ENCODE measurements at regions not wholly inside any gene's neighbourhood (a gene's known extent, or its start where the extent isn't known, plus 50 kb on each side); places are given as distances from the start of the nearest gene placed in this dataset.

DNA sequence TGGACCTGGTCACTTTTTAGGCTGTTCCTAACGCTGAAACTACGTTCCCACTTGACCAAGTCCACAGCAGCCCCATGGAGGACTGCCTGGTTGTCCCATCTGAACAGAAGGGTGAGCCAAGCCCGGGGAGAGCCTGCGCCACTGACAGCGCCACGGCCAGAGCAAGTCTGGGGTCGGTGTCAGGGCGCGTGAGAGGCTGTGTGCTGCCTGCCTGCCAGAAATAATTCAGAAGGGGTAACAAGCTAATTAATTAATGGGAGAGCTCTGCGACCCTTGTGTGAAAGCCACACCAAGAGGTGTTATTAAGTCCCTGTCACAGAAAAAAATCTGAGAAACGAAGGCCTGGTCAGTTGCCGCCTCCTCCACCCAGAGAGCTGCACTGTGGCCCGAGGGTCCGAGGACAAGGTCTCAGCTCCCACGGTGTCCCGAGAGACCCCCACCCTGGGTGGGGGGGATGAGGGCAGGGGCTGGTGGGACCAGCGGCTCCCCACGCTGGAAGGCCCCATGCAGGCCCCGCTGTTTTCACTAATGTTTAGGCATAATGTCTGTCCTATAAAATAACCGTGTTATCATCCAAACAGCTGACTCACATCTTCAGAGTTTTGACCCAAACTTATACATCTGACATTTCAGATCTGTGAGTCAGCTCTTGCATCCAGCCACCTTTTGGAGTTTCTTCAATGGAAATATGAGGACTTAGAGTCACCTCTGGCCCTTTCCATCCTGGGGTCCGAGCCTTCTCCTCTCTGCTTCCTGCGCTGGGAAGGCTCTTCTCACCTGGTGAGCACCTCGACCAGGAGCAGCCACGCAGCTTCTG, 58.5 kb downstream of the DLL1 start:
- no peak for TF ChIP-seq GATA3 (IDR thresholded peaks at IDR 0.05; ENCODE audit: low read depth, low read length)
- no peak for TF ChIP-seq GATA2 (IDR thresholded peaks at IDR 0.05; ENCODE audit: low read depth, low read length)

DNA sequence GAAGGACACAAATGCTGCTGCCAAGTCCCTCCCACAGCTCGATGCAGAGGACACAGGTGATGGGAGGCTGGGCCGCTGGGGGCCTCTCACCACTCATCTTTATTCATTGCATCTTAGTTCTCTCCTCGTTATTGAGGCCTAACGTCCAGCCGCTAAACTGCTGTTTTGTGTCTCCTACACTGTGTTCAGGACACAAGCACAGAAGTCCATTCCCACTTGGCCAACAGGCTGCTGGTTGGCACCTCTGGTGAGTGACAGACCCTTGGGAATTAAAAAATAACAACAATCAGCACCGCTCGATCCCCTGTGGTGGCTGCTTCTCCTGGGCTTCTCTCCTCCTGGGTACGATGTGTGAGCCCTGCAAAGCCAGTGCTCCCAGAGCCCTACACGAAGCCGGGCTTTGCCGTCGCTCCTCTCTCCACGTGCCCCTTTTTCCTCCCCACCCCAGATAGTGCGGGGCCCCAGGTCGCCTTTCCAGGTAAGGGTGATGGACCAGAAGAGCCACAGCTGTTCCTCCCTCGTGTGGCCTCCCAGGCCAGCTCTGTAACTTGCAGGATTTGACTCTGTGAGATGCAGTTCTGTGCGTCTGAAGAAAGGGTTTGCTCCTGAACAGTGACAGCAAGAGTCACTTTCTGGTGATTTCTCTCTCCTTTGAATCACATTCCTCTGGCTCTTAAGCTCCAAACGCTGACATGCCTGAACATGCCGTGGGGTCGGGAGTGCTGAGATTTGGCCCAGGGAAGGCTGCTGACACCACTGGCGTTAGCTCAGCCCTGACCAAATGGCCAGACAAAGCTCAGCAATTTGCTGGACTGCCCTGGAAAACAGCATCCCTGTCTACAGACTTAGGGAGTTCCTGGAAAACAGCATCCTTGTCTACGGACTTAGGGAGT, 59.3 kb downstream of the DLL1 start:
- TF ChIP-seq GATA3 (IDR thresholded peaks at IDR 0.05; ENCODE audit: low read depth, low read length) (no peak), GATA2 (IDR thresholded peaks at IDR 0.05; ENCODE audit: low read depth, low read length) (no peak)

DNA sequence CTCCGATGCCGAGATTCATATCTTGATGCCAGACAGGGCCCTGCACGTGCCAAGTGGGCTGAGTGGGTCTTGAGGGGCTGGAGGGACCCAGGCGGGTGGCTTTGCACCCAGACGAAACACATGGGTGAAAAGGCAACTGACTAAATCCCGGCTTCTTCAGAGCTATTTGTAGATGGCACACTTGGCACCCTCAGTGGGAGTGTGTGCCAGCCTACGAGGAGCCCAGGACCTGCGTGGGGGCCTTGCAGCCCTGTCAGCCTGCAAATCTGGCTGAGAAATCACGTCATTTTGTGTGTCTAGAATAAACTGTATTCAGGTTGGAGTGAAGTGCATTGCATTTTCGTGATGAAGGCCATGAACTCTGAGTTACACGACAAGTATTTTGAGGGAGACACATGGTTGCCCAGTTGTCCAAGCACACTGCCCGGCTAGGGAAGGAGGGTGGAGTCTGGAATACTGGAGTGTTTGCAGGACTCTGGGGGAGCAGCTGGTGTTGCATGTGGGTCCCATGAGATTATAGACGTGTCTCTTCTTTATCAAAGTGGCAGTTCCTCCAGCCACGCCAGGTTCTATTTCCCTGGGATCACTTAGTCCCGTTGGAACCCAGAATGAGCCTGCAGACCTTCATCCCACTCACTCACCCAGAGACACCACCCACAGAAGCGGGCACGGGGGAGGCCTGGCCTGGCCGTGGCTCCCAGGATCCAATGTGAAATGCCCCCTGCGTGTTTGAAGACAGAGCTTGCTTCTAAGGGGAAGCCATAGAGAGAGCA, 60.2 kb downstream of the DLL1 start:
- TF ChIP-seq GATA3 (IDR thresholded peaks at IDR 0.05; ENCODE audit: low read depth, low read length) (no peak), GATA2 (IDR thresholded peaks at IDR 0.05; ENCODE audit: low read depth, low read length) (no peak)

DNA sequence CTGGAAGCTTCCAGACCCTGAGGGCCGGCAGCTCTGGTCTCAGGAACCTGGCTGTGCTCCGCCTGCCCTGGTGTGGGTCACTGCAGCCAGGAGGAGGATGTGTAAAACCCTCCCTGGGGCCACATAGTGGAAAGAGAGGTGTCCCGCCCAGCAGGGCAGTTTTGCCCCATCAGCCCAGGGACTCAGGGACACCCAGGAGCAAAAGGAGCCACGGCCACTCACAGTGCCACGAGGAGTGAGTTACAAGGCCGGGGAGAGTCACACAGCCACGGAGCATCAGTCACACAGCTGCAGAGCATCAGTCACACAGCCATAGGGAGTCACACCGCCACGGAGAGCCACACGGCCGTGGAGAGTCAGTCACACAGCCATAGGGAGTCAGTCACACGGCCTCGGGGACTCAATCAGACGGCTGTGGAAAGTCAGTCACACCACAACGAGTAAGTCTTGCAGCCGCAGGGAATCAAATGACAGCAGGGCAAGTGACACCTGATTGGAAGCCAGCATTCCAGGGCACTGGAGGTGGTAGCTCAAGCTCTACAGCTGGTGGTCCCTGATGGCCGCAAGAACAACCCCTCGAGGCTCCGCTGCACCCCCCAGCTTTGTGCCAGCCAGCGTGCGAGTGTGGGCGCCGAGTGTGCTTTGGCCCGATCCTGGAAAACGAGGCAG, 60.9 kb downstream of the DLL1 start:
- TF ChIP-seq GATA2 (IDR thresholded peaks at IDR 0.05; ENCODE audit: low read depth, low read length) (no peak), GATA3 (IDR thresholded peaks at IDR 0.05; ENCODE audit: low read depth, low read length) (no peak)

DNA sequence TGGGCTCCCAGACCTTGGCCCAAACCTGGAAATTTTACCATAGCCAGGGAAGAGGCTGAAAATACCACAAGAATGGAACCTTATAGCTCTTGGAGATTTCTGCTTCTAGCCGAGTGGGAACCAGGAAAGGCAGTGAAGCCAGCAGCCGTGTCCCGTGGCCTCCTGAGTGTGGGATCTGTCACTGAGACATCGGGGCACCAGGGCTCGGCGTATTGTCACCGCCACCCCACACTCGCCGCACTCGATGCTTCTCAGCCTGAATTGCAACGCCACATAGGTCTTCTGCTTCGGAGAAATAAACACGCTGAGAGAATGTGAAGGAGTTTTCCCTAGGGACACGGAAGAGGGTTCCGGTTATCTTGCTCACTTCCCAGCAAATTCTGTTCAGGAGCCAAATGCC, 61.5 kb downstream of the DLL1 start:
- no peak for TF ChIP-seq GATA2 (IDR thresholded peaks at IDR 0.05; ENCODE audit: low read depth, low read length)
- TF ChIP-seq GATA3 (IDR thresholded peaks at IDR 0.05; ENCODE audit: low read depth, low read length) = no peak

DNA sequence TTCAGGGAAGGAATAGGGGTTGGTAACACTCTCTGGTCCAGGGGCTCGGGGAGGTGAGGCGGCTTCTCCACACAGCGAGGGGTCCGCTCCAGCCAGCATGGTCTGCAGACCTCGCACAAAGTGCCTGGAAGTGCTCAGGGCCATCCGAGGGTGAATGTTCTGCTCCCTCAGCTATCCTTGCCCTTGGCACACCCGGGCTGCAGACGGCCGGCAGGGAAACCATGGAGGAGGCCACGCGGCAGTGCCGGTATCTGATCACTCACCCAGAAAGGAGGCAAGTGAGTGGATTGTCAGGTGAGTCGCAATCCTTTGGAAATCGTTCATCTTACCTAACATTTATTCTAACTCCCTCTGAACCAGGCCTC, 62.0 kb downstream of the DLL1 start:
- no peak for TF ChIP-seq GATA3 (IDR thresholded peaks at IDR 0.05; ENCODE audit: low read depth, low read length)
- no peak for TF ChIP-seq GATA2 (IDR thresholded peaks at IDR 0.05; ENCODE audit: low read depth, low read length)

DNA sequence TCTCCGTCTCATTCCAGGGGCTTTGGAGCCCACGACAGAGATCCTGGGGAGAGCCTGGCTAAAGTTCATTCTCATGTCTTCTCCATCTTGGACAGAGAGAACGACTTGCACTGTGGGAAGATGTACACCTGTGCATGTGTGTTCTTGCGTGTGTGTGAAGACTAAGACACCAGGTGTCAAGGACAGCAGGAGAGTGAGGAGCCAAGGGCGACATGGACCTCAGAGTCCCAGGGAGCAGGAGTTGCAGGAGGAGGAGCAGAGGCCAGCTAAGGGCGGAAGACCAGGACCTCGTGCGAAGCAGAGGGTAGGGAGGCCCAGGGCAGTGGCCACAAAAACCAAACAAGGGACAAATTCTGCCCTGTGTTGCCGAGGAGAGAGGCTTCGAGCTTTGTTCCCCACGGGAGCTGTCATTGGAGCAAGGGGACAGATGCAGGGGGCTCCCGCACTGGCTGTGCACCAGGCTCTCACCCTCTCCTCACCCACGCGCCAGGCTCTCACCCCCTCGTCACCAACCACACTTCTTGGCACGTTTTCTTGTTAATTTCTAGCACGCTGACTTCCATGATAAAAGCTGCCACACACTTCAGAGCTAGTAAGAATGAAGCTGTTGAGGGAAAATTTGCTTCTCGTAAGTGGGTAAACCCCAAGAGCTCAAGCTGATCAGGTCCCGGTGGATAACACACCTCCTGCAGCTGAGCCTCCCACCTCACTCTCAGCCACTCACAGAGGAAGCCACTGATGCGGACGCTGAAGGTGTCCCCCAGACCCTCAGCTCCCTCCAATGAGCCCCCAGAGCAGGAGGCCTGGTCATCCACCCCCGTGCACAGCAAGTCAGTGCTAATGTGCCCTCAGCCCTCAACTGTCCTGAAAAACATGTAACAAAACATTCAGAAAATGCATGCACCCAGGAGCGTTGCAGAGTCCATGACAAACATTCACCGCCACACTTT, 62.6 kb downstream of the DLL1 start:
- TF ChIP-seq GATA2 (IDR thresholded peaks at IDR 0.05; ENCODE audit: low read depth, low read length) (no peak), GATA3 (IDR thresholded peaks at IDR 0.05; ENCODE audit: low read depth, low read length) (no peak)

DNA sequence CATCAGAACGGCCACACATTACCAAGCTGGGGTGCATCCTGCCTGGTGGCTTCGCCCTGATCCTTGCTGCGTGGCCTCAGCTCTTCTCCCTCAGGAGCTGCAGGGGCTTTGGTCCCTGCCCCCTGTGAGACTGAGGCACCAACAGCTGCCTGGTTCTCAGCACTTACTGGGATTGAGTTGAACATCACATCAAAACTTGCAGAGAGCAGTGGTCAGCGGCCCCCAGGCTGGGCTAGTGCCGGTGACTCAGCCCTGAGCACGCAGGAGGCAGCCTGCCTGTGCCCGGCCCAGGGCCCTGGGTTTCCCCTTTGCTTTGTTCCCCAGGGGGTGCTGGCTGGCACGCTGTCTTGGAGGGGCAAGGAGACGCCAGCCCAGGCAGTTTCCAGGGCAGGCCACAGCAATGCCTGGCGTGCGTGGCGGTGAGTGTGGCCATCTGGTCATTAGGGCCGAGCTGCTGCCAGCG, 63.3 kb downstream of the DLL1 start:
- TF ChIP-seq GATA2 (IDR thresholded peaks at IDR 0.05; ENCODE audit: low read depth, low read length) (no peak), GATA3 (IDR thresholded peaks at IDR 0.05; ENCODE audit: low read depth, low read length) (no peak)

DNA sequence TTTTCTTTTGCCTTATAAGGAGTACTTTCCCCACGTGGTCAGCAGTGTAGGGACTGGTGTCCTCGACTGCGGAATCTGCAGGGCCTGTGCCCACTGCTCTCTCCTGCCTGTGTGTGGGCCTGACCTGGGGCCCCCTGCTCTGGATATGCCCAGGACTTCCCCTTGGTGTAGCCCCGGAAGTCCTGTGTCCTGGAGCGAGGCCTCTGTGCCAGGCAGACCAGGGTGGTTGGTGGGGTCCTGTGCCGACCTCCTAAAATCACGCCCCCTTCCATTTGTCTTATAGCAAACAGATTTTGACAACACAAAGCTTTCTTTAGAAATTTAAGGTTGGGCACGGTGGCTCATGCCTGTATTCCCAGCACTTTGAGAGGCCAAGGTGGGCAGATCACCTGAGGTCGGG, 64.2 kb downstream of the DLL1 start:
- TF ChIP-seq GATA2 (IDR thresholded peaks at IDR 0.05; ENCODE audit: low read depth, low read length) = no peak
- TF ChIP-seq GATA3 (IDR thresholded peaks at IDR 0.05; ENCODE audit: low read depth, low read length) = no peak

DNA sequence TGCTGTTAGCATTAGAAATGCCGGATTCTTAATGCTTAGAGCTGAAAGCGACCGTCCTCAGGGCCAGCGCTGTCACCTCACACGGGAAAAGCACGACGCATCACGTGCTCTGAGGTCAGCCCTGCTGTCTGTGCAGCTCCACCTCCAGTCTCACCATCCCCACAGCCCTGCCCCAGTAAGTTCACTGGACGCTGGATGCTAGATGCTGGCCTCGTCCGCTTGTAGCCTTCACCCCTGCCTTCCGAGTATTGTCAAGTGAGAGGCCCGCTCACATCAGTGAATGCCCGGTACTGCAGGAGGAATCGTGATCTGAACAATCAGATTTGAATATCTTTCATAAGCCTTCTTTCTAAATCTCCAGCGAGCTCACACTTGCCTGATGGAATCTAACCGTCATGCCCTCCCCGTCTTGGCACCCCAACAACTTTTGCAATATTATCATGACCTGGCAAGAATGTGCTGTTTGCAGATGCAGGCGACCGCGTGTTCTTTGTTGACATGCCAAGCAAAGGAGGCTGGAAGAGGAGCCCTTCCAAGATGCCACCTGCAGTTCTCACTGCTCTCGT, 64.9 kb downstream of the DLL1 start:
- TF ChIP-seq GATA2 (IDR thresholded peaks at IDR 0.05; ENCODE audit: low read depth, low read length) (no peak), GATA3 (IDR thresholded peaks at IDR 0.05; ENCODE audit: low read depth, low read length) (no peak)

DNA sequence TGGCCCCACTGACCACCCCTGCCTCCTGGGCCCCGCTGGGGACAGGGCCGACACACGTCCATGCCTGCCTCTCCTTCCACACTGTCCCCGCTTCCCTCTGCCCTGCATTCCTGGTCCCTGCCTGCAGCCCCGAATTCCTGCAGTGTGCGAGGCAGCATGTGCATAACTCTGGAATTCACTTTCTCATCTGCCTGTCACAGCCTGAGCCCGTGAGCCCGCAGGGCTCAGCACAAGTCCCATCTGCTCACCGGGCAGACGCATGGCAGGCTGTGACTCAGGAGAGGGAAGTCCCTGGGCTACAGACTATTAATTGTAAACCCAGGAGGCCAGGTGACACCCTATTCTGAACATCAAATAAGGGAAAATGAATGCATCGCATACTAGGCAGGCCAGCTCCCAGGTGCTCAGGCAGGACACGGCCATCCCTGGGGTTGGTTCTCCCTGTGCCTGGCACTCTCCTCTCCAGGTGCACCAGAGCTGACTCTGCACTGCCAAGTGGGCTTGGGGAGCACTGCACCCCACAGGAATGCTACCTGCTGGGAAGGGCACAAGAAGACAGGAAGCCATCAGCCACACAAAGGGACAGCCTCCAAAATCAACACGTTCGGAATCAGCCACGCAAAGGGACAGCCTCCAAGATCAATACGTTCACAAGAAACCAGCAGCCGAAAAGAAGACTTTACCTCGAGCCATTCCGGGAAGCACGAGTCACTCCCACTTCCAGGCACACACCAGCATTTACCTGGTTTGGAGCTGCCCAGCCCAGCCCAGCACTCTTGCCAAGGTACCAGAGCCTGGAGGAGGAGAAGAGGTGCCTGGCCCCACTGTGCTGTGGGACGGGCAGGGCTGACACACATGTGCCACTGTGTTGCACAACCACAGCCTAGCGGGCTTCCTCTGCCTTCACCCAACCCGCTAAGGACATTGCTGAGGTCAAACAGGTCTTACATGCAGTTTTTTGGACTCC, 65.9 kb downstream of the DLL1 start:
- TF ChIP-seq GATA2 (IDR thresholded peaks at IDR 0.05; ENCODE audit: low read depth, low read length) = no peak
